HG03558 (cell line): ENCODE measurements at regions not wholly inside any gene's neighbourhood (a gene's known extent, or its start where the extent isn't known, plus 50 kb on each side); places are given as distances from the start of the nearest gene placed in this dataset.
"Not testable (repeated sequence)": the region's sequence is repeated elsewhere in the genome, so short reads cannot be mapped to it uniquely, and the experiment has no call there.

ENCODE experiments used
- ATAC-seq: cut with Tn5 transposase; IDR thresholded peaks from one replicate; pipeline ENCODE4 v1.9.1; 2021; ENCODE audit warnings: moderate number of reproducible peaks; ENCODE audit not compliant: unreplicated experiment; ENCODE audit errors: extremely low read depth

GRCh38 chr14:98900798-98901197 is 371.2 kb downstream of the BCL11B start:
- ATAC-seq, result no peak

DNA sequence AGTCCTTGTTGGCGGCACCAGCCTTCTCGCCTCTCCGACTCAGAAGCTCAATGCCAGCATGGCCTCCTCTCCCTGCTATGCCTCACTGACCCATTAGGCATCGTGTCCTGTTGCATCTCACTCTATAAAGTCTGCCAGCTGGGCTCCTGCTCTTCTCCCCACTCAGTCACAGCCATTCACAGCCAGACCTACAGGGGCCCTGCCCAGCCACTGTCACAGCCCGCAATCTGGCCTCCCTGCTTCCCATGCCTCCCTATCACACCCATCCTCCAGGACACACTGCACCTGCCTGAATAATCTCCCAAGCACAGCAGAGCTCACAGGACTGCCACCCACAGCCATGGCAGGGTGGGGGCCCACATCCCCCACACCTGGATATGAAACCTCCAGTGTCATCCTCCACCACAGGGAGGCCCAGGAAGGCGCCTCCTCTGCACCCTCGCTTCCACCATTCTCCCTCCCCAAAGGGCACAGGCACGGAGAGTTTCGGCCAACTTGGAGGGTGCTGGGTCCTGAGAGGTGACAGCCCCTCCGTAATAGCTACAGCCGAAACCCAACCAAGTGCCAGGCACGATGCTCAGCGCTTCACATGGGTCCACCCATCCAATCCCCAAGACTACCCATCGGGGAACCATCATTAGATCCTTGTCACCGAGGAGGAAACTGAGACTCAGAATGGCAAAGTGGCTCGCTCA is 370.3 kb downstream of the BCL11B start:
- no peak for ATAC-seq

DNA sequence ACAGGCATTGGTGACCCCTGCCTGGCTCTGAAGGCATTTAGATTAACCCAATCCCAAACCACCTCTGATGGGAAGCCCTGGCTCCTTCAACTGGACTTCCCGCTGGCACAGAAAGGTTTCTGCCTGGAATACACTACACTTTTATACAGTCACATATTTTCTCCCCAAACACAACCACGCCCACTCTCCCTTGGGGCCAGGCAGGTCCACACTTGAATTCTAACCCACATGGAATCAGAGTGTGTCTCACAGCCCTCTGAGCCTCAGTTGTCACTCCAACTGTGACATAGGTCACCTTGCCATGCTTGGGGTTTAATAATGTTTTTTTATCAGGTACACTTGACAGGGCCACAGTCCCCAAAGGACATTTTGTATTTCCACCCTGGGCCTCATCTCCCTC is 368.6 kb downstream of the BCL11B start:
- no peak for ATAC-seq

- no peak for ATAC-seq
Measured at GRCh38 chr14:98904677-98905076, 367.3 kb downstream of the BCL11B start.

GRCh38 chr14:98906123-98906995 is 365.6 kb downstream of the BCL11B start:
- ATAC-seq, result no peak

GRCh38 chr14:98907271-98907670 is 364.7 kb downstream of the BCL11B start:
- ATAC-seq, result no peak

DNA sequence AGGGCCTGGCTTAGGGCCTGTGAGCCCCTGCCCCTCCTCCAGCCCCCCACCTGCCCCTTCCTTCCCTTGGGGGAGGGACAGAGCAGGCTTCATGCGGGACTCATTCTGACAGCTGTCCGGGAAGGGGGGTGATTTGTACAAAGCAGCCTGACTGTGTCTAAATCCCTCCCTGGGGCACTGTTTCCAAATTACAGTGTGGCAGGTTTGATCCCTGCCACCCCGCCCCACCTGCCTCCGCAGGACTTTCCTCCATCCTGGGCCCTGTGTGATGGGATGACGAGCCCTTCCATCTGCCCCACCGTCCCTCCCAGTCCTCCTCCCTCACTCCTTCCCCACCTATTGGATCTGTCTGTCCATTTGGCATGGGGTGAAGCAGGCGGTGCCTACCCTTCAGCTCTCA is 363.9 kb downstream of the BCL11B start:
- no peak for ATAC-seq

DNA sequence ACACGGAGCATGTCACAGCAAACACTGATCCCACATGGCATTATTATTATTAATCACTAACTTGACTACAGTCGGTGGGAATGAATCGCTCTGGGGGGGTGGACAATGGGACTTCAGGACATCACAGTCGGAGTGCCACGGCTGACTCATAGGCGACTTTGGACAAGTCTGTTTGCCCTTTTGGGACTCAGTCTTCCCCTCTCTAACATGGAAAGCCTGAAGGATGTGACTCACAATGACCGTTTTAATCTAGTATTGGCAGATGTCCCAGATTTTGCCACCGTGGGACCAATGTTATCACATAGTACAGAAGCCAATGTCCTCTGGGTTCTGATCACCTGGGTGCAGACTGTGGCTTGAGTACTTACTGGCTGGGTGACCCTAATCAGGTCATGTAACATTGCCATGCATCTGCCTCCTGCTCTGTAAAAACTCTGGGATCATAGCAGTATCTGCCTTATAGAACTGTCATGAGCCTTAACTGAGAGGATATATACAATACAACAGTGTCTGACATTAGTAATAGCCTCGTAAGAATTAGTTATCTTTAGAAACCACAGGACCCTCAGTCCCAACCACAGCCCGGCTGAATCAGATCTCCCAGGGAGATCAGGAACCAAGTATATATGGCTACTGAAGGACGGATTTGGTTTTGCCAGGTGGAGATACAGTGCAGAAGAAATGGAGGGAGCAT is 362.6 kb downstream of the BCL11B start:
- no peak for ATAC-seq

GRCh38 chr14:98910061-98910460 is 361.9 kb downstream of the BCL11B start:
- no peak for ATAC-seq

DNA sequence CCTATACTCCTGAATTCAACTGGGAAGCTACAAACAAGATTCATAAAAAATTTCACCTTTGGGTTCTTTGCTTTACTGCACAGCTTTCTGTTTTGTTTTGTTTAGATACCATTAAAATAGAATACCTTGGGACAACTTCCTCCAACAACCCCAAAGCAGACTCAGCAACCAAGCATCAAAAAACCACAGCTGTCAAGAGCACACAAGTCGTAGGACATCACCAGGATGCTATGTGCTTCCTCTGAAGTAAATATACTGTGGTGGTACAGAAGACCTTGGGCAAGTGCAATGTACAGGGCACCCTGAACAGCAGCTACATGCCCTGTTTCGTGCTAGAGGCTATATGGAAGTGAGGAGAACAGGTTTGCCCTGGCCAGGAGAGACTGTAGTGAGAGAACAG is 359.3 kb downstream of the BCL11B start:
- no peak for ATAC-seq

- no peak for ATAC-seq
Measured at GRCh38 chr14:98913967-98914650, 357.9 kb downstream of the BCL11B start.

DNA sequence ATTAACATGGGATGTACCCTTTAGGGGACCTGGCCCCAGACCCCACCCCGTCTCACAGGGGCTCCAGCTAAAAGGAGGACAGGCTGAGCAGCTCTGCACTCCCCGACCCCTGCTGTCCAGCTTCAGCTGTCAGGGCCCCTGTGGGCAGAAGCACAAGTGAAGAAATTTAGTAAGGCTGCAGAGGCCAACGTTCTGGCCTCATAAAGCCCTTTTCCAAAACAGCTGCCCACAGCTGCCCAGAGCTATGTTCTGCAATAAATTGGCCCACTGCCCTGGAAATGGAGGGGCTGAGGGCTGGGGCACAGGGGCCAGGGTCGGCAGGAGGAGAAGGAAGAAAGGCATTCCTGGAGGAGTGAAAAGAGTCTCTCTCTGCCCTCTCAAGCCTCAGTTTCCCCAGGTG is 357.1 kb downstream of the BCL11B start:
- ATAC-seq, result no peak

- ATAC-seq, result no peak
Measured at GRCh38 chr14:98915625-98916024, 356.4 kb downstream of the BCL11B start.

GRCh38 chr14:98916036-98916435 is 356.0 kb downstream of the BCL11B start:
- ATAC-seq, result no peak

DNA sequence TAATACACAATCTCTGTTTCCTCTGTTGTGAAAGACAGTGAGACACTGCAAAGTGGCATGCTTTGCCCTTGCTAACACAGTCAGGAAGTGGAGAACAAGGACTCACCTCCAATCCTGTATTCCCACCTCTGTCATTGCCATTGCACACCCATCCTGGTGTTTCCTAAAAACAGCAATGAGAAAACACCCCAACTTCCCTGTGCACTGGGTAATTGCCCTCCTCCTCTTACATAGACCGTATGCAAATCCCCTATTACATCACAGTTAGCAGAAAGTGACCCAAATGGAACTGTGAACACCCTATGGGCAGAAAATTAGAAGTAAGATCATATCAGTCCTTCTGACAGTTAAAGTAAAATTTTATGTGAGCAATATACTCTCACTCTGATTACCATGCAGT is 355.5 kb downstream of the BCL11B start:
- ATAC-seq, result no peak

DNA sequence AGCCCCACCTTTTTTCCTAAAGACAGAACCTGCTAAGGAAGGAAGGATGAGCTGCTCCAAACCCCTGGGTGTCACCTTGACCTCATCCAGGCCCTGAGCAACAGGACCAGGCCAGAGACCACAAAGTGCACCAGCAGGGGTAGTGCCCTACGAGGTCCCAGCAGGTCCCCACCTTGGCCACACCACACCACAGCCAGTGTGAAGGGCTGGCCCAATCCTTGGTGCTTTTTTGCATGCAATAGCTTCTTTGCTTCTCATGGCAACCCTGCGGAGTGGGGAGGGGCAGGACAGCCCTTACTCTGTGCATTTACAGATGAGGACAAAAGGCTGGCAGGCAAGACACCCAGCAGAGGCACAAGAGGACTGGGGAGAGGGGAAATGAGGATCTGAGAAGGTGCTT is 352.6 kb downstream of the BCL11B start:
- no peak for ATAC-seq

- not testable (repeated sequence) for ATAC-seq
Measured at GRCh38 chr14:98921306-98921705, 350.7 kb downstream of the BCL11B start.

- no peak for ATAC-seq
Measured at GRCh38 chr14:98923596-98923995, 348.4 kb downstream of the BCL11B start.

DNA sequence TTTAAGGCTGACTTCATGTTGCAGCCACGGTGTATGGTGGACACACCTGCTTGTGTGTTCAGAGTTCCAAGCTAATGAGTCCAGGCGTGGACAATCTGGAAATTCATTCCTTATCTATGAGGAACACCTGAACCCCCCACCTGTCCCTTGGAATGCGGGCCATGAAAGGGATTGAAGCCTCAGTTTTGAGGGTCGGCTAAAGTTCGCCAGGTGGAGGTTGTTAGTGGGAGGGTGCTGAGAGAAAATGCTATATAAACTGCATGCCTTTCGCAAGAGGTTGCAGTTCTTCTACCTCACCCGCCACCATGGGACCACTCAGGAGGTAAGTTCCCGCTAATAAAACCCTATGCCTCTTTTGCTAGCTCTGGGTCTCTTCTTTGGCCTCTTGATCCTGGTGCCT is 348.0 kb downstream of the BCL11B start:
- no peak for ATAC-seq

DNA sequence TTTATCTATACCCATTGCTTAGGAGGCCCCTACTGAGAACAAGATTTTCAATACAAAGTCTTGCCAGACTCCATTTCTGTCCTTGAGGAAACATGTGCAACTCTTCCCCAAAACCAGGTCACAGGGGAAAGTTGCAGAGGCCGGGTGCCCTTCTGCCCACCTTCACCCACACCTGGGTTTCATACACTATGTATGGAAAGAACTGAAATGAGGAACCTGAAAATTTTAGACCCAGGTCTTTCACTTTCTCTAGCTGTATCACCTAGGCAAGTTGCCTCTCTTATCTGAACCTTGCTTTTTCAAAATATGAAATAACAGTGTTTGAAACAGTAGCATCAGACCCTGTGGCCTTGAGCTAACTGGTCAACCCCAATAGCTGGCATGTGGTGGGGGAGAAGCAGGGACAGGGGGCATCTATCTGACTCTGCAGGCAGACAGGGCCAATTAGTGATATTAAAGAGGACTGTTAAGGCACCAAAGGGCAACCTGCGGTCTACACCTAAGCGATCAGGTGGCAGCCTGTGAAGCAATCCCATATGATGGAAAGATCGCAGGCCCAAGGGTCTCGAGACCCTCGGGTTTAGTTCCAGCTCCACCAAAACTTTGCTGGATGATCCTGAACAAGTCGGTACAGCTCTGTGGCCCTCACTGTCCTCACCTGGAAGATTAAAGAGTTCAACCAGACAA is 346.5 kb downstream of the BCL11B start:
- ATAC-seq, result no peak
